ENCODE measurements at regions not wholly inside any gene's neighbourhood (a gene's known extent, or its start where the extent isn't known, plus 50 kb on each side); places are given as distances from the start of the nearest gene placed in this dataset.

DNA sequence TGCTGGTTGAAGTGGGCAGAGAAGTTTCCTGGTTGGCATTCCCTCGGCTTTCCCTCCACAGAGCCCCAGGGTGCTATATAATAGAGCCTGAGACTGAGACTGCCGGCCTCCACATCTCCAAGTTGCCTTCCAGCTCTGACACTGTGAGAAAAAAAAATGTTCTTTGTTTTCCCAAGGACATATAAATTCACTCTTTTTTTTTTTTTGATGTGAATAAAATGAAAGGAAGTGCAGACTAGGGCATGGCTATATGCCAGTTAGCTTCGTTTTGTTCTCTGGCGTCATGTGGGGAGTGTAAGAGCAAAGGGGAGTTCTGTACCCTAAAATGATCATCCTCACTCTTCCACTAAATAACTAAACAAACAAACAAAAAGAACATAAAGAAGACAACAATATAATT lies 101.6 kb downstream of the TNFSF18 start:
- TF ChIP-seq, protein P1, sequence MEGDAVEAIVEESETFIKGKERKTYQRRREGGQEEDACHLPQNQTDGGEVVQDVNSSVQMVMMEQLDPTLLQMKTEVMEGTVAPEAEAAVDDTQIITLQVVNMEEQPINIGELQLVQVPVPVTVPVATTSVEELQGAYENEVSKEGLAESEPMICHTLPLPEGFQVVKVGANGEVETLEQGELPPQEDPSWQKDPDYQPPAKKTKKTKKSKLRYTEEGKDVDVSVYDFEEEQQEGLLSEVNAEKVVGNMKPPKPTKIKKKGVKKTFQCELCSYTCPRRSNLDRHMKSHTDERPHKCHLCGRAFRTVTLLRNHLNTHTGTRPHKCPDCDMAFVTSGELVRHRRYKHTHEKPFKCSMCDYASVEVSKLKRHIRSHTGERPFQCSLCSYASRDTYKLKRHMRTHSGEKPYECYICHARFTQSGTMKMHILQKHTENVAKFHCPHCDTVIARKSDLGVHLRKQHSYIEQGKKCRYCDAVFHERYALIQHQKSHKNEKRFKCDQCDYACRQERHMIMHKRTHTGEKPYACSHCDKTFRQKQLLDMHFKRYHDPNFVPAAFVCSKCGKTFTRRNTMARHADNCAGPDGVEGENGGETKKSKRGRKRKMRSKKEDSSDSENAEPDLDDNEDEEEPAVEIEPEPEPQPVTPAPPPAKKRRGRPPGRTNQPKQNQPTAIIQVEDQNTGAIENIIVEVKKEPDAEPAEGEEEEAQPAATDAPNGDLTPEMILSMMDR (IDR thresholded peaks at IDR 0.05), result no peak
- no peak for TF ChIP-seq POLR2A (IDR thresholded peaks at IDR 0.05)

Measured in adrenal gland (tissue), 5 donors.